ENCODE measurements at regions not wholly inside any gene's neighbourhood (a gene's known extent, or its start where the extent isn't known, plus 50 kb on each side); places are given as distances from the start of the nearest gene placed in this dataset.
"Not testable (repeated sequence)": the region's sequence is repeated elsewhere in the genome, so short reads cannot be mapped to it uniquely, and the experiment has no call there.

DNA sequence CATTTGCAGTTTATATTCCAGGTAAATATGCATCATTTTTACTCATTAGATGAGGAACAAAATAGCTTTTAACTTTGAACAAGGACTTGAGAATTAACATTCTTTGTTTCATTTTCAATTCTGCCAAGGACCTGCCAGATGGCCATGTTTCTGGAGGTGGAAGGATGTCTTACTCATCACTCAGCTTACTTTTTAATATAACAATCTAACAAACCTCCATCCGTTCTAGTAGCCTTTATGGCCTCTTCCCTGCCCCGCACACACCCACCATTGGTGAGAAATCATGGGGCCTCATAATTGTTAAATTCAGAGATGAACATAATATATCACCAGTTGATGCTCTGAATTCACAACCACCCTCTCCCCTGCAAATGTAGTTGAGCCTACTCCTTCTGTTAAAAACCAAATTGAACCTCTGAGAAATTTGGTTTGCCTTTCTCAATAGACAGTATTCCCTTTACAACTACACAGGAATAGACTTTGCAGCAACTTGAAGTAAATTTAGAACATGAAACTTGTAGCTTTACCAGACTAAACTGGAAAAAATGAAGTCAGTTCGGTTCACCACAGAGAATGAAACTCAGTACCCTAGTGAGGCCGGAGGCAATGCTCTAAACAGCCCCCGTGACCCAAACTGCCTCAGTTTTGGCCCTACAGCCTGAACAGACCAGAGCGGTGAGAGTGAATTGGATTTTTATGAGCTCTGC, 50.1 kb upstream of the ACSL4 start:
- no peak for DNase-seq (ENCODE audit: low read depth in 2 of 2)

GRCh38 chrX:109783701-109784079, 50.6 kb upstream of the ACSL4 start:
- DNase-seq (ENCODE audit: low read depth in 2 of 2) = no peak

DNA sequence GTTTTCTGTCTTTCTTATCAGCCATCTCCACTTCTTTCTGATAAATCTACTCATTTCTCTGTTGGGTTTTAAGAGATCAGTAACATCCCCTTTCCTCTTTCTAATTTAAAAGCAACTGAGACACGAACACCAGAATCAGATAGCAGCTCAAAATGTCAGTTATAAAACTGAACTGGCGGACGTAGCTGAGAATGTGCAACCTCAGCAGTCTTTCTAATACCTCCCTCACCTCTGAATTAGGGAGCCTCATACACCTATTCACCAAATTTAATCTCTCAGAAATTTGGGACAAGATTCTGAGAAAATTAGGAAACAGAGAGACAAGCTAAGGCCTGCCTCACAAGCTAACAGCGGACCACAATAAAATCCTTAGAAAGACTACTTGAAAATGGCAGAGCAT, 52.0 kb upstream of the ACSL4 start:
- no peak for DNase-seq (ENCODE audit: low read depth in 2 of 2)

DNA sequence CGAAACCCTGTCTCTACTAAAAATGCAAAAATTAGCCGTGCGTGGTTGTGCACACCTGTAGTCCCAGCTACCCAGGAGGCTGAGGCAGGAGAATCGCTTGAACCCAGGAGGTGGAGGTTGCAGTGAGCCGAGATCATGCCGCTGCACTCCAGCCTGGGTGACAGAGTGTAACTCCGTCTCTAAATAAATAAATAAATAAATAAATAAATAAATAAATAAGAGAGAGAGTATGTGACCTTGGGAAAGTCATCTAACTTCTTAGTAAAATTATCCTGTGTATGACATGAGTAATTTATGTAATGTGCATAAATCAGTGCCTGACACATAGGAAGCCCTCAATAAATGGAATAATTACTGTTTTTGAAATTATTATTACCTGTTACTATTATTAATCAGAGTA, 57.5 kb upstream of the ACSL4 start:
- DNase-seq (ENCODE audit: low read depth in 2 of 2) = not testable (repeated sequence)

GRCh38 chrX:109793191-109793590, 60.1 kb upstream of the ACSL4 start:
- DNase-seq (ENCODE audit: low read depth in 2 of 2) = no peak

GRCh38 chrX:109795682-109796081, 62.6 kb upstream of the ACSL4 start:
- no peak for DNase-seq (ENCODE audit: low read depth in 2 of 2)

DNA sequence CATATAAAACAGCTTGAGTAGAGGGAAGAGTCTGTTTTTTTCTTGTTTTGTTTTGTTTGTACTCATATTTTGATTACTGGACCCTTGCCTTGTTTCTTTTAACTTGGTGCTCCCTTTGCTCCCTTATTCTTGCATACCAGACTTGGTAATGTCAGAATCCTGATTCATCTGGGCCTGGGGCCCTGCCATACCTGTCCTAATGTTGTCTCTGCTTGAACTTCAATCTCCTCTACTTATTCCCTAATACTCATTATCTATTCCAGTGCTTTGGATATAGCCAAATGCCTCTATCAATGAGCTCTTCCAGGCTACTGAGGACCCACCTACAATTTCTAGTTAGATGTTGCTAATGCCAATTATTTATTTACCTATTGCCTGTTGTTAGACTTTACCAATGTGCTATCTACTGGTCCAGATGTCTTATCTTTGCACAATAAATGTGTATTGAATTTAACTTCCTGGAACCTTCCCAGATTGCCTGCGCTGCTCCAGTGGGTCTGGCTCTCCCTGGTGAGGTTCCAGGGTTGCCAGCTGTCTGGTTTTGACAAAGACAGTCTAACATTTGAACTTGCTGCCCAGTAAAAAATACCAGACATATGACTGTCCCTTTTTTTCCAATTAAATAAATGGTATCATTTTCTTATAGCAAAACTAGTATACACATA, 64.4 kb upstream of the ACSL4 start:
- DNase-seq (ENCODE audit: low read depth in 2 of 2) = no peak

DNA sequence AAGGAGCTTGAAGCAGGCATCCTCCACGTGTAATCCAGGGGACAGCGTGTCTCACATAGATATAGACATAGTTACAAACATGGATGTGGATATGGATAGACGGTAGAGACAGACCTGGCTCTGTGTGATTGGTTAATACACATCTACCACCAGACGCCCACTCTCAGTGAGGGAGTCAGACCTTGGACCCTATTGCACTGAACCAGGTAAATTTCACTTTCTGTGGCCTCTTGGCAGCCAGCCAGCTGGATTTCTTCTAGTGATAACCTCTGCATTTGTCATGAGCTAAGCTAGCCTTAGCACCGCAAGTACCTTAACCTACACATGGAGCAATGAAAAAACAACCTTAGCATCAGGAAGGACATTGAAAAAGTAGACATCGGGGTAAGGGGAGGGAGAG, 79.2 kb upstream of the ACSL4 start:
- DNase-seq (ENCODE audit: low read depth in 2 of 2) = no peak

DNA sequence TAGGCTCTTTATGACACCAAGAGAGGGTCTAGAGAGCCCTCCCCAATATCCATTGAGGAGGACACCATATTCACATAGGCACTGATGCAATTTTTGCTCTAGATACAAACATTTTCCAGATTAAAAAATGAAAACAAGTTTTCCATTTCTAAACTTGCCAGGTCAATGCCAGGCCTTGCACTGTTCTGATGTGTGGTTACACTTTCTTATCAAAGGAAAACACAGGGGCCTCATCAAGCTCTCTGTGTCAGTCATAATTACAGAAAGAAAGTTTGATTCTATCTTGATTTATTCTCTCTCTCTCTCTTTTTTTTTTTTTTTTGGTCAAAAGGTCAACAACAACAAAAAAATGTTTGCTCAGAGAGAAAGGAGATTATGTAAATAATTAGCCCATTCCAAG, 80.2 kb upstream of the ACSL4 start:
- no peak for DNase-seq (ENCODE audit: low read depth in 2 of 2)

DNA sequence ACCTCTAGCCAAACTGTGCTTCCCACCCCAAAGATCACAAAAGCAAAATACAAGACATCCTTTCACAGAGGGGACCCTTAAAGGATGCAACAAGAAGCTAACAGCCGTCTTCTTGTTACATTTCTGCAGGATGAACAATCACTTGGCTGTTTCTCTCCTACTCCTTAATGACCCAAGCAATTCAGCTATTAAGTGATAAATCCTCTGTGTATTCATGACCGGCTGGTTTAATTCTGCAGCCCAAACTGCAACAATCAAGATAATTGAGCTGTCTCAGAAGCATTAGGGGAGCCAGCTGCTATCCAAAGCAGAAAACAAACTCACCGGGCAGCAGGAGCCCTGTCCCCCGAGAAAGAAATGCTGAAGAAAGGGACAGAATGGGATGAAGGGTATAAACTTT, 85.9 kb upstream of the ACSL4 start:
- DNase-seq (ENCODE audit: low read depth in 2 of 2) = no peak

DNA sequence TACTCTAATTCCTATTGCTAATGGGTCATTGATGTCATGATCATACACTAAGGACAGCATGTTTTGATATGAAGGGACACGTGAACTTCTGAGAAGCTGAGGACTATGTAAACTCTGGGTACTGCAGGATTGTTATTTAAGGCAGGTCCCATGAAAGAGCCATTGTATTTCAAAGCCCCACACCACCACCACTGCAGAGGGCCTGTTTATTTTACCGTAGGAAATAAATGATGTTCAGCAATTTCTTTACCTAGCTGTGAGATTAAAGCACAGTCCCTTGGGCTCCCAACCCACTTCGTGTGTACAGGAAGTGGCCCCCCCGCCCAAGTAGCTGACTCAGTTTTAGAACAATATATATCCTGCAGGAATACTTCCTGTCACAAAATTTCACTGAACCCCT, 89.8 kb upstream of the ACSL4 start:
- no peak for DNase-seq (ENCODE audit: low read depth in 2 of 2)

GRCh38 chrX:109826954-109827708, 94.1 kb upstream of the ACSL4 start:
- DNase-seq (ENCODE audit: low read depth in 2 of 2) = no peak

- no peak for DNase-seq (ENCODE audit: low read depth in 2 of 2)
Measured at GRCh38 chrX:109827772-109828171, 94.7 kb upstream of the ACSL4 start.

GRCh38 chrX:109830157-109830703, 97.2 kb upstream of the ACSL4 start:
- no peak for DNase-seq (ENCODE audit: low read depth in 2 of 2)

DNA sequence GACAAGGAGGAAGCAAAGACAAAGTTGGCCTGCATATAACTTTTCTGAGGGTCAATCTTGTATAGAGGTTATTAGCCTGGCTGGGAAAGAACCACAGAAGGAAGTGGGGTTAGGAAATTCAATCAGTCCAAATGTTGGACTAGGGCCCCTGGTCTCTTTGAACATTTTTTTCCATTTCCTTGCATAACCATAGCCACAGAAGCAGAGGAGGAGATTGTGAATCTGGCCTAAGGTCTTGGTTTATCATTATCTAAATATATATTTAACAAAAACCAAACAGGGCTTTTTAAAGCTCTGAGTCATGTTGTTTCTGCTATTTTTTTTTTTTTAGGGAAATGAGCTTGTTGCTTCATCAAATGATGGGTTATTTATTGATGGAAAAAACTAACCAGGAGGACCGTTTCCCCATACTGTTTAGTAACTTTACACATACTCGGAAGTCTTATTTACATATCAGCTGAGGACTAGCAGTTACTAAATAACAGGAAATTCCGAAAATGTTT, 97.7 kb upstream of the ACSL4 start:
- DNase-seq (ENCODE audit: low read depth in 2 of 2) = no peak

DNA sequence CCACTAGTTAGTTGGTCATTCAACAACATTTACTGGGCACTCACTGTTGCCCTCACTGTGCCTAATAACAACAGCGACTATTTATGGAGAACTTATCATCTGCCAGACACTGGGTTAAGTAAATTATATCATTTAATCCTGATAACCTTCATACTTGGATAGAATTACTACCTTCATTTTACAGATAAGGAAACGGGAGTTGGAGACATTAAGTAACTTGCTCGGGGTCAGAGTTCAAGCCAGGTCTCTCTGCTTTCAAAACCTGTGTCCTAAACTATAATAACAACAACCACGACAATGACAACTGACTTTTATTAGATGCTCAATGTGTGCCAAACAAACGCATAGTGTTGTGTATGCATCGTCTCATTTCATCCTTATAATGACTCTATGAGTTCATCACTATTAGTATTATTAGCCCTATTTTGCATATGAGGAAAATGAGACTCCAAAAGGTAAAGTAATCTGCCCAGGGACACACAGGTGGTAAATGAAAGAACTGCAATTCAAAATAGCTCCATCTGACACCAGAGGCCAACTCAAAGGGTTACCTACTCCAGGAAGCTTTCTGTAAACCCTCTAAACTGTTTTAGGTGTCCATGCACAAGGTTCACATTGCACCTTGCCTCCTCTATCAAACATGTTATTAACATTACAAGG, 98.4 kb upstream of the ACSL4 start:
- no peak for DNase-seq (ENCODE audit: low read depth in 2 of 2)

DNA sequence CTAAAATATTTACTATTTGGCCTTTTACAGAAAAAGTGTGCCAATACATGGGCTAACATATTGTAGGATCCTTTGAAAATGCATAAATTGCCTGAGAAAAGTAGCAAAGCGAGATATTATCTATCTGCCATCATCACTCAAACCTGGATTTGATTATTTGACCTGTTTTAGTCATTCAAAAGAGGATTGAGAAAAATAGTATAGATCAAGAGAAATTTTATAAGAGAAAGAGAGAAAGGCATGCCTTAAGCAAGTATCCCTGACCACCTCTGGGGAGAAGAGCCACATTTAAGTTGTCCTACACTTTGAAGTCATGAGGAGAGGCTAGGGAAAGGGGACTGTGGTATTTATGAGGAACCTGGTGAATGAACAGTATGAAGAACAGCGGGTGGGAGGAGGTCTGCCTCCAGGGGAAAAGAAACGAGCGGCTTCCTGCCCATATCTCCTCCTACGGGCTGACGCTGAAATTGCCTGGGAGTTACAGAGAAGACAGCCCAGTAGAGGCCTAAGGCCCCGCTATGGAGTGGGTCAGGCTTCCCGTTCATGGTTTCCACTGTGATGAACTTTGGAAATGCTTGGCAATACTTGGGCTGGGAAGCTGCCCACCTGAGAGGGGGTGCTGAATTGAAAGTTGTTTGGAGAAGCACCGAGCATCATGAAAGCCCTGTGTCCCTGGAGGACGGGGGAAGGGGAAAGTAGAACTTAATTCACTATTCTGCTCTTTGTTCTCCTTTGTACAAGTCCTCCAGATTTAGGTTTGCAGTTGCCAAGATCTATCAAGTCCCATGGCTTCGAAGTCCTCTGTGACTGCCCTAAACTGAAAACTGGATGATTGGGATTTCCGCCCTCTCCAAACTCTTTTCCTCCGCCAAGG, 106.9 kb upstream of the ACSL4 start:
- no peak for DNase-seq (ENCODE audit: low read depth in 2 of 2)

DNA sequence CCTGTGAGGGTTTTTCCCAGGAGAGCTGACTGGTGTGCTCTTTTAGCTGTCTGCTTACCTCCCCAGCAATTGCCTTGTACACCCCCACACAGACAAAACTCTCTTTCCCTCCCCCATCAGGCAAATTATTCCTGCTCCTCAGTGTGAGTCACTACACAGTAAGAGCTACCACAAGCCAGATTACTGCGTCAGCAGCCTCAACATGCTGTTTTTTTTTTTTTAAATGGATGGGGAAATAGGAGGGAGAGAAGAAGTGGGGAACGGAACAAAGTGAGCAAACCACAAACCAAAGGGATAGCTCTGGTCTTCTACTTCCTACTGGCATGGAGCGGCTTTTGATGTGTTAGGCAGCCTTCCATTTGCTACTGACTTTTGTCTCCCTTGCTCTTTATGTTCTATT, 107.5 kb upstream of the ACSL4 start:
- DNase-seq (ENCODE audit: low read depth in 2 of 2) = no peak

GRCh38 chrX:109841257-109841656, 108.2 kb upstream of the ACSL4 start:
- no peak for DNase-seq (ENCODE audit: low read depth in 2 of 2)

GRCh38 chrX:109841869-109842579, 109.0 kb upstream of the ACSL4 start:
- no peak for DNase-seq (ENCODE audit: low read depth in 2 of 2)
